22Rv1 (cell line): ENCODE measurements at regions not wholly inside any gene's neighbourhood (a gene's known extent, or its start where the extent isn't known, plus 50 kb on each side); places are given as distances from the start of the nearest gene placed in this dataset.
A peak's percentile ranks its signal among the peaks of the same experiment; 100 is the strongest.

Source experiments
- H3K27ac ChIP-seq: fragments of 450-650 bp; 2 replicates; pipeline ENCODE4 v1.5.1; 2017
- CTCF ChIP-seq: fragments of 450-650 bp; IDR thresholded peaks from 2 replicates; pipeline ENCODE4 v1.5.1; 2017; ENCODE audit warnings: mild to moderate bottlenecking
- ZFX ChIP-seq: fragments of 450-650 bp; IDR thresholded peaks from 2 replicates; pipeline ENCODE4 v1.6.1; 2017; ENCODE audit warnings: antibody characterized with exemption, borderline replicate concordance

GRCh38 chr1:222392556-222392955 is 155.3 kb downstream of the HHIPL2 start:
- no peak overlapping the region for H3K27ac ChIP-seq
- TF ChIP-seq ZFX: no peak
- no peak for TF ChIP-seq CTCF

- TF ChIP-seq ZFX (no peak), CTCF (no peak)
These were observed 157.7 kb downstream of the HHIPL2 start for GRCh38 chr1:222390181-222390580.

GRCh38 chr1:222387007-222387814 is 160.7 kb downstream of the HHIPL2 start:
- TF ChIP-seq CTCF (peak; percentile 49), ZFX (no peak)
- H3K27ac ChIP-seq: no peak overlapping the region

More at GRCh38 chr1:222390181-222390580, 157.7 kb downstream of the HHIPL2 start:
- no peak overlapping the region for H3K27ac ChIP-seq

GRCh38 chr1:222385955-222386354 is 161.9 kb downstream of the HHIPL2 start:
- no peak overlapping the region for H3K27ac ChIP-seq
- no peak for TF ChIP-seq CTCF
- no peak for TF ChIP-seq ZFX

GRCh38 chr1:222385262-222385661 is 162.6 kb downstream of the HHIPL2 start:
- TF ChIP-seq CTCF: no peak
- no peak overlapping the region for H3K27ac ChIP-seq

- TF ChIP-seq CTCF (no peak), ZFX (no peak)
- H3K27ac ChIP-seq: no peak overlapping the region
These were observed 163.4 kb downstream of the HHIPL2 start for GRCh38 chr1:222384531-222384930.

- H3K27ac ChIP-seq: no peak overlapping the region
- TF ChIP-seq ZFX: no peak
- TF ChIP-seq CTCF: no peak
These were observed 165.7 kb downstream of the HHIPL2 start for GRCh38 chr1:222382171-222382570.
